NB4 (cell line): ENCODE measurements at regions not wholly inside any gene's neighbourhood (a gene's known extent, or its start where the extent isn't known, plus 50 kb on each side); places are given as distances from the start of the nearest gene placed in this dataset.

Experiments used
- DNase-seq: peaks from one replicate; pipeline ENCODE4 v3.0.0; 2010; ENCODE audit warnings: low read depth
- H3K4me3 ChIP-seq: one replicate; pipeline ENCODE4 v1.5.1; 2011; ENCODE audit warnings: mild to moderate bottlenecking, low read depth, low read length, moderate library complexity
- CTCF ChIP-seq: IDR thresholded peaks from one replicate; pipeline ENCODE4 v1.5.1; 2012; ENCODE audit warnings: low read depth, low read length
- MAX ChIP-seq: IDR thresholded peaks from 2 replicates; pipeline ENCODE4 v1.6.1; 2011; ENCODE audit warnings: low read depth, low read length
- MYC ChIP-seq: IDR thresholded peaks from 2 replicates; pipeline ENCODE4 v1.6.1; 2011; ENCODE audit warnings: low read depth, low read length
- POLR2A ChIP-seq: IDR thresholded peaks from 2 replicates; pipeline ENCODE4 v1.6.1; 2011; ENCODE audit warnings: mild to moderate bottlenecking; ENCODE audit not compliant: insufficient read length; ENCODE audit errors: extremely low read depth

GRCh38 chr3:101984356-101984755, 135.0 kb downstream of the NFKBIZ start:
- TF ChIP-seq MYC (no peak), CTCF (no peak), POLR2A (no peak)
- H3K4me3 ChIP-seq, result no peak overlapping the region
- DNase-seq, result no peak

GRCh38 chr3:101988596-101988995, 139.3 kb downstream of the NFKBIZ start:
- DNase-seq, result no peak
- H3K4me3 ChIP-seq, result no peak overlapping the region
- TF ChIP-seq MYC (no peak), MAX (no peak), CTCF (no peak), POLR2A (no peak)

GRCh38 chr3:101989578-101990200, 140.4 kb downstream of the NFKBIZ start:
- no peak for DNase-seq
- no peak overlapping the region for H3K4me3 ChIP-seq
- TF ChIP-seq CTCF, result no peak
- no peak for TF ChIP-seq MYC
- no peak for TF ChIP-seq POLR2A
- TF ChIP-seq MAX, result no peak

- no peak for DNase-seq
- no peak for TF ChIP-seq MAX
- TF ChIP-seq MYC, result no peak
- no peak for TF ChIP-seq CTCF
- no peak for TF ChIP-seq POLR2A
- H3K4me3 ChIP-seq, result no peak overlapping the region
These were observed 143.5 kb downstream of the NFKBIZ start for GRCh38 chr3:101992863-101993262.

GRCh38 chr3:101994386-101994785, 145.1 kb downstream of the NFKBIZ start:
- H3K4me3 ChIP-seq, result no peak overlapping the region
- TF ChIP-seq MYC (no peak), MAX (no peak), POLR2A (no peak), CTCF (no peak)
- no peak for DNase-seq
